HepG2 (cell line): ENCODE measurements at regions not wholly inside any gene's neighbourhood (a gene's known extent, or its start where the extent isn't known, plus 50 kb on each side); places are given as distances from the start of the nearest gene placed in this dataset.

Experiments
- ATAC-seq: fragments of 200-7000 bp; cut with Tn5 transposase; 3 replicates; pipeline ENCODE4 v1.9.1; 2020; ENCODE audit warnings: mild to moderate bottlenecking, moderate library complexity
- BruUV-seq: library from RNA; stranded (reverse); fragments of 400-500 nt; replicated peaks from 2 replicates; lab custom pipeline; 2021; lab: Mats Ljungman, UMichigan
- CTCF ChIA-PET: fragments of 300-600 bp; formaldehyde crosslinking; extraction: SDS; loops from one replicate; lab custom pipeline; 2021; ENCODE audit warnings: low total read pairs, inconsistent platforms, low intra/inter-chr PET ratio; lab: Yijun Ruan, JAX
- POLR2A ChIA-PET: fragments of 350-600 bp; sonication (Branson Sonifier 250); formaldehyde crosslinking; loops from one replicate; lab custom pipeline; 2020; ENCODE audit warnings: antibody characterized with exemption, inconsistent platforms; lab: Yijun Ruan, JAX
- DNase-seq: peaks from one replicate; pipeline ENCODE4 v3.0.0-alpha.2; 2015; ENCODE audit warnings: low spot score
- FAIRE-seq: peaks from 3 replicates; lab custom pipeline; 2011; peaks lifted over from hg19 to GRCh38; lab: Jason Lieb, UNC
- H2AFZ ChIP-seq: one replicate; pipeline ENCODE4 v1.6.1; 2011; ENCODE audit warnings: low read length, inconsistent platforms
- H3K27ac ChIP-seq: fragments of 300-600 bp; 3 replicates; pipeline ENCODE4 v1.8.0; 2011; ENCODE audit warnings: mixed run types, mild to moderate bottlenecking, mixed read lengths, low read length, inconsistent platforms; ENCODE audit not compliant: insufficient read depth; ENCODE audit errors: extremely low read length
- H3K27me3 ChIP-seq, 2 experiments: fragments of 200-600 bp in 1 of 2; 2 replicates in 1 of 2; 3 replicates in 1 of 2; pipeline versions ENCODE4 v1.6.0 to v1.8.0; 2011; ENCODE audit warnings: low read length in 2 of 2, mild to moderate bottlenecking in 2 of 2, moderate library complexity in 2 of 2, inconsistent platforms in 1 of 2; ENCODE audit not compliant: insufficient read depth in 2 of 2, control insufficient read depth in 1 of 2
- H3K36me3 ChIP-seq, 2 experiments: fragments of 200-600 bp in 1 of 2; replicated peaks in 1 of 2; 2 replicates in 1 of 2; 3 replicates in 1 of 2; pipeline versions ENCODE4 v1.5.1 to v1.8.0; 2011; ENCODE audit warnings: low read length in 2 of 2, inconsistent platforms in 1 of 2; ENCODE audit not compliant: insufficient read depth in 2 of 2, control insufficient read depth in 1 of 2
- H3K4me1 ChIP-seq: 2 replicates; pipeline ENCODE4 v1.5.1; 2012; ENCODE audit warnings: low read length, inconsistent platforms; ENCODE audit not compliant: insufficient read depth
- H3K4me2 ChIP-seq: 2 replicates; pipeline ENCODE4 v1.6.0; 2011; ENCODE audit warnings: low read depth, low read length, inconsistent platforms
- H3K4me3 ChIP-seq, 3 experiments: fragments of 200-600 bp in 1 of 3; sonication (generic), shearing (Covaris generic) in 1 of 3; replicated peaks in 1 of 3; 2 replicates each; pipeline ENCODE4 v1.5.1; 2011 to 2016; ENCODE audit warnings: low read length in 3 of 3, inconsistent platforms in 2 of 3, low read depth in 2 of 3, mild to moderate bottlenecking in 2 of 3, control low read depth in 1 of 3, mixed read lengths in 1 of 3; ENCODE audit not compliant: insufficient read depth in 1 of 3
- H3K79me2 ChIP-seq: one replicate; pipeline ENCODE4 v1.6.1; 2011; ENCODE audit warnings: low read length, inconsistent platforms; ENCODE audit not compliant: insufficient read depth
- H3K9ac ChIP-seq: 2 replicates; pipeline ENCODE4 v1.6.0; 2011; ENCODE audit warnings: mild to moderate bottlenecking, low read depth, low read length, inconsistent platforms; ENCODE audit not compliant: insufficient read depth
- H3K9me3 ChIP-seq: 2 replicates; pipeline ENCODE4 v1.5.1; 2012; ENCODE audit warnings: mild to moderate bottlenecking, low read length
- H4K20me1 ChIP-seq: 2 replicates; pipeline ENCODE4 v1.6.0; 2011; ENCODE audit warnings: inconsistent platforms, mild to moderate bottlenecking, low read length, moderate library complexity; ENCODE audit not compliant: insufficient read depth
- ATF5 ChIP-seq: sonication (generic); formaldehyde crosslinking; IDR thresholded peaks from 2 replicates; pipeline ENCODE4 v1.4.0; 2020; ENCODE audit warnings: mild to moderate bottlenecking, low read depth, missing genetic modification reagents
- ATF7-NPFF ChIP-seq: sonication (generic); formaldehyde crosslinking; IDR thresholded peaks from 2 replicates; pipeline ENCODE4 v1.8.1; 2023; ENCODE audit warnings: mild to moderate bottlenecking, low read depth, missing genetic modification reagents, moderate library complexity
- BCL6 ChIP-seq: IDR thresholded peaks from 2 replicates; pipeline ENCODE4 v1.6.1; 2016; ENCODE audit warnings: missing genetic modification reagents, missing compliant biosample characterization
- CEBPB ChIP-seq: IDR thresholded peaks from 2 replicates; pipeline ENCODE4 v1.6.1; 2011; ENCODE audit warnings: low read depth, low read length, improper control_type of control experiment, borderline replicate concordance
- GABPA ChIP-seq, 2 experiments: IDR thresholded peaks; 2 replicates each; pipeline ENCODE4 v1.6.1; 2011 to 2016; ENCODE audit warnings: low read depth in 2 of 2, low read length in 1 of 2, missing biosample characterization in 1 of 2, missing genetic modification characterization in 1 of 2
- KAT8 ChIP-seq: IDR thresholded peaks from 2 replicates; pipeline ENCODE4 v1.6.1; 2016; ENCODE audit warnings: missing genetic modification reagents, missing compliant biosample characterization
- MTF2 ChIP-seq: sonication (generic); formaldehyde crosslinking; IDR thresholded peaks from 2 replicates; pipeline ENCODE4 v1.5.0; 2020; ENCODE audit warnings: missing genetic modification reagents, borderline replicate concordance
- NCOA2 ChIP-seq: sonication (generic); formaldehyde crosslinking; IDR thresholded peaks from 2 replicates; pipeline ENCODE4 v1.8.0; 2022; ENCODE audit warnings: inconsistent platforms
- PRDM15 ChIP-seq: sonication (generic); formaldehyde crosslinking; IDR thresholded peaks from 2 replicates; pipeline ENCODE4 v1.4.0; 2020; ENCODE audit warnings: missing genetic modification reagents
- SPEN ChIP-seq: sonication (generic); formaldehyde crosslinking; IDR thresholded peaks from 2 replicates; pipeline ENCODE4 v1.5.1; 2020; ENCODE audit warnings: low read depth, mild to moderate bottlenecking, missing genetic modification reagents
- ZKSCAN5 ChIP-seq: sonication (generic); formaldehyde crosslinking; IDR thresholded peaks from 2 replicates; pipeline ENCODE4 v1.5.1; 2020; ENCODE audit warnings: mild to moderate bottlenecking, missing genetic modification reagents
- ZNF331 ChIP-seq: sonication (generic); formaldehyde crosslinking; IDR thresholded peaks from 2 replicates; pipeline ENCODE4 v1.4.0; 2020; ENCODE audit warnings: missing genetic modification reagents
- ZNF383 ChIP-seq: sonication (generic); formaldehyde crosslinking; IDR thresholded peaks from 2 replicates; pipeline ENCODE4 v1.4.0; 2020; ENCODE audit warnings: missing genetic modification reagents, mild to moderate bottlenecking, borderline replicate concordance
- ZNF597 ChIP-seq: sonication (generic); formaldehyde crosslinking; IDR thresholded peaks from 2 replicates; pipeline ENCODE4 v1.5.0; 2020; ENCODE audit warnings: missing genetic modification reagents
- WGBS: methylation state at CpG from one replicate; pipeline ENCODE4 v1.1.6; 2017; ENCODE audit warnings: low lambda C conversion rate; 5-methylcytosine and 5-hydroxymethylcytosine counted together
- in situ Hi-C: cut with HindIII; loops from 2 replicates; pipeline ENCODE4 v1.10.0; 2017; ENCODE audit warnings: low pct_unique_long_range_greater_than_20kb; ENCODE audit not compliant: extremely low pct_ligation_motif_present
- intact Hi-C: fragments of 100-400 bp; cut with micrococcal nuclease; formaldehyde crosslinking; loops from one replicate; pipeline ENCODE4 v1.10.0; 2022; ENCODE audit not compliant: unreplicated experiment
- TF ChIP-seq, protein P1 (sequence below): sonication (generic); formaldehyde crosslinking; IDR thresholded peaks from 2 replicates; pipeline ENCODE4 v1.4.0; 2020; ENCODE audit warnings: missing genetic modification reagents

- no peak for TF ChIP-seq KAT8 (CRISPR knock-in tag)
These were observed 355.5 kb upstream of the ZEB2 start (continued) for GRCh38 chr2:144875290-144875969.

- H2AFZ ChIP-seq: no peak overlapping the region
- no peaks in the 10 kb centered on the region for H3K4me1 ChIP-seq
- H3K9ac ChIP-seq: no peak overlapping the region
- no peak overlapping the region for H3K4me3 ChIP-seq
- no peak for TF ChIP-seq SPEN
- no peak for TF ChIP-seq NCOA2 (CRISPR knock-in tag)
- TF ChIP-seq CEBPB: no peak
- TF ChIP-seq GABPA (IDR thresholded peaks at IDR 0.05; ENCODE audit: low read depth, low read length): no peak
- no peak for TF ChIP-seq GABPA (CRISPR knock-in tag; IDR thresholded peaks at IDR 0.05; ENCODE audit: low read depth)
- no peak for TF ChIP-seq BCL6 (CRISPR knock-in tag)
- no peak for TF ChIP-seq ZNF383 (CRISPR knock-in tag)
- no peak for TF ChIP-seq PRDM15 (CRISPR knock-in tag)
- no peak for TF ChIP-seq ATF7-NPFF (CRISPR knock-in tag)
- no peak for TF ChIP-seq ZNF597 (CRISPR knock-in tag)
- no peak for TF ChIP-seq ATF5 (CRISPR knock-in tag)
- no peak for TF ChIP-seq ZKSCAN5 (CRISPR knock-in tag)
- no peak for TF ChIP-seq MTF2
- TF ChIP-seq, protein P1, sequence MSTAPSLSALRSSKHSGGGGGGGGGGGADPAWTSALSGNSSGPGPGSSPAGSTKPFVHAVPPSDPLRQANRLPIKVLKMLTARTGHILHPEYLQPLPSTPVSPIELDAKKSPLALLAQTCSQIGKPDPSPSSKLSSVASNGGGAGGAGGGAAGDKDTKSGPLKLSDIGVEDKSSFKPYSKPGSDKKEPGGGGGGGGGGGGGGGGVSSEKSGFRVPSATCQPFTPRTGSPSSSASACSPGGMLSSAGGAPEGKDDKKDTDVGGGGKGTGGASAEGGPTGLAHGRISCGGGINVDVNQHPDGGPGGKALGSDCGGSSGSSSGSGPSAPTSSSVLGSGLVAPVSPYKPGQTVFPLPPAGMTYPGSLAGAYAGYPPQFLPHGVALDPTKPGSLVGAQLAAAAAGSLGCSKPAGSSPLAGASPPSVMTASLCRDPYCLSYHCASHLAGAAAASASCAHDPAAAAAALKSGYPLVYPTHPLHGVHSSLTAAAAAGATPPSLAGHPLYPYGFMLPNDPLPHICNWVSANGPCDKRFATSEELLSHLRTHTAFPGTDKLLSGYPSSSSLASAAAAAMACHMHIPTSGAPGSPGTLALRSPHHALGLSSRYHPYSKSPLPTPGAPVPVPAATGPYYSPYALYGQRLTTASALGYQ (CRISPR knock-in tag): no peak
- no peak for TF ChIP-seq ZNF331 (CRISPR knock-in tag)
- no TSS peak for BruUV-seq
- no peak overlapping the region for H3K4me2 ChIP-seq
- no peak overlapping the region for H3K27ac ChIP-seq
- no peak for DNase-seq
- ATAC-seq: no peak
- WGBS: 55% methylated on average over 1 of the region's 1 CpG
- no peaks in the 10 kb centered on the region for H3K79me2 ChIP-seq
- ChIA-PET POLR2A (no interaction called here), CTCF (no interaction called here)
- H3K27me3 ChIP-seq: no peaks in the 10 kb centered on the region
- in situ Hi-C loops (no loop called here), intact Hi-C loops (no loop called here)
- H3K36me3 ChIP-seq: no peaks in the 10 kb centered on the region
- H3K9me3 ChIP-seq: no peaks in the 10 kb centered on the region
- H4K20me1 ChIP-seq: no peaks in the 10 kb centered on the region
- no peak for FAIRE-seq
These were observed 345.8 kb upstream of the ZEB2 start for GRCh38 chr2:144865670-144866069.
